GM23248 (cell line): ENCODE measurements at regions not wholly inside any gene's neighbourhood (a gene's known extent, or its start where the extent isn't known, plus 50 kb on each side); places are given as distances from the start of the nearest gene placed in this dataset.

ENCODE experiments used
- DNase-seq: peaks from one replicate; pipeline ENCODE4 v3.0.0-alpha.2; 2015
- H2AFZ ChIP-seq: fragments of 200-600 bp; sonication (generic); 2 replicates; pipeline ENCODE4 v1.6.1; 2016; ENCODE audit warnings: antibody characterized with exemption
- H3F3A ChIP-seq: fragments of 200-600 bp; sonication (generic); 2 replicates; pipeline ENCODE4 v1.6.1; 2016; ENCODE audit warnings: mild to moderate bottlenecking, antibody characterized with exemption, mixed run types; ENCODE audit not compliant: insufficient read depth
- H3K27ac ChIP-seq: fragments of 200-600 bp; sonication (generic); 2 replicates; pipeline ENCODE4 v1.5.1; 2016; ENCODE audit warnings: mild to moderate bottlenecking
- H3K27me3 ChIP-seq: fragments of 200-600 bp; sonication (generic); replicated peaks from 2 replicates; pipeline ENCODE4 v1.6.1; 2016; ENCODE audit warnings: mild to moderate bottlenecking; ENCODE audit not compliant: insufficient read depth
- H3K36me3 ChIP-seq: fragments of 200-600 bp; sonication (generic); 2 replicates; pipeline ENCODE4 v1.6.1; 2016; ENCODE audit warnings: low read depth, mild to moderate bottlenecking
- H3K4me1 ChIP-seq: fragments of 200-600 bp; sonication (generic); 2 replicates; pipeline ENCODE4 v1.6.1; 2016; ENCODE audit warnings: mild to moderate bottlenecking; ENCODE audit not compliant: insufficient read depth
- H3K4me2 ChIP-seq: fragments of 200-600 bp; sonication (generic); one replicate; pipeline ENCODE4 v1.6.1; 2016; ENCODE audit warnings: mild to moderate bottlenecking; ENCODE audit not compliant: unreplicated experiment
- H3K4me3 ChIP-seq: fragments of 200-600 bp; sonication (generic); 2 replicates; pipeline ENCODE4 v1.5.1; 2016; ENCODE audit warnings: mild to moderate bottlenecking
- H3K79me2 ChIP-seq: fragments of 200-600 bp; sonication (generic); 2 replicates; pipeline ENCODE4 v1.6.1; 2016; ENCODE audit warnings: mild to moderate bottlenecking; ENCODE audit not compliant: insufficient read depth
- H3K9ac ChIP-seq: fragments of 200-600 bp; sonication (generic); 2 replicates; pipeline ENCODE4 v1.6.1; 2016; ENCODE audit warnings: mild to moderate bottlenecking
- H3K9me2 ChIP-seq: fragments of 200-600 bp; sonication (generic); 2 replicates; pipeline ENCODE4 v1.6.1; 2016; ENCODE audit warnings: mixed run types, mild to moderate bottlenecking, moderate library complexity; ENCODE audit not compliant: insufficient read depth
- H3K9me3 ChIP-seq: fragments of 200-600 bp; sonication (generic); one replicate; pipeline ENCODE4 v1.6.1; 2017; ENCODE audit warnings: low read depth
- H4K20me1 ChIP-seq: fragments of 200-600 bp; sonication (generic); 2 replicates; pipeline ENCODE4 v1.6.0; 2016; ENCODE audit not compliant: insufficient read depth
- EZH2 ChIP-seq: fragments of 200-600 bp; sonication (generic); IDR thresholded peaks from 2 replicates; pipeline ENCODE4 v1.6.1; 2018; ENCODE audit warnings: antibody characterized with exemption, mild to moderate bottlenecking; ENCODE audit not compliant: insufficient read depth, poor library complexity, severe bottlenecking
- EZH2phosphoT487 ChIP-seq: fragments of 200-600 bp; sonication (generic); IDR thresholded peaks from 2 replicates; pipeline ENCODE4 v1.6.1; 2018; ENCODE audit warnings: antibody characterized with exemption, moderate library complexity, mild to moderate bottlenecking, low read depth; ENCODE audit not compliant: insufficient read depth
- WGBS, 2 experiments: methylation state at CpG; one replicate each; pipeline ENCODE4 v1.1.6; 2015 to 2017; ENCODE audit warnings: low lambda C conversion rate in 2 of 2, low coverage in 1 of 2; ENCODE audit errors: missing lambda C conversion rate in 2 of 2; 5-methylcytosine and 5-hydroxymethylcytosine counted together
- in situ Hi-C: fragments of 300-500 bp; cut with MboI; formaldehyde crosslinking; loops from 2 replicates; pipeline ENCODE4 v1.15.0; 2020

GRCh38 chr13:40388617-40389016 lies 277.8 kb downstream of the FOXO1 start:
- TF ChIP-seq EZH2, result no peak
- TF ChIP-seq EZH2phosphoT487, result no peak
- H3K9me3 ChIP-seq, result no peaks in the 10 kb centered on the region
- 82 to 86% methylated on average over 11 of the region's 11 CpGs for WGBS, 2 experiments
- no peaks in the 10 kb centered on the region for H3K36me3 ChIP-seq
- no peak overlapping the region for H3K27ac ChIP-seq
- no peak overlapping the region for H3K9ac ChIP-seq
- no peaks in the 10 kb centered on the region for H3F3A ChIP-seq
- no peaks in the 10 kb centered on the region for H3K9me2 ChIP-seq
- no peaks in the 10 kb centered on the region; the same call in 1 of the 2 replicates for H3K27me3 ChIP-seq
- no peaks in the 10 kb centered on the region for H3K4me1 ChIP-seq
- in situ Hi-C loops, result no loop called here
- H3K4me2 ChIP-seq, result no peak overlapping the region
- no peak overlapping the region for H2AFZ ChIP-seq
- H3K79me2 ChIP-seq, result no peaks in the 10 kb centered on the region
- H3K4me3 ChIP-seq, result no peak overlapping the region
- no peaks in the 10 kb centered on the region for H4K20me1 ChIP-seq
- DNase-seq, result no peak

GRCh38 chr13:40389081-40389641 lies 277.3 kb downstream of the FOXO1 start:
- Histone ChIP-seq H3K4me1 (no peaks in the 10 kb centered on the region), H3K9me3 (no peaks in the 10 kb centered on the region), H3K79me2 (no peaks in the 10 kb centered on the region), H3K9me2 (no peaks in the 10 kb centered on the region), H3K27ac (no peak overlapping the region), H4K20me1 (no peaks in the 10 kb centered on the region), H2AFZ (no peak overlapping the region), H3K4me3 (no peak overlapping the region), H3K27me3 (no peaks in the 10 kb centered on the region; the same call in 1 of the 2 replicates), H3K36me3 (no peaks in the 10 kb centered on the region), H3F3A (no peaks in the 10 kb centered on the region), H3K9ac (no peak overlapping the region), H3K4me2 (no peak overlapping the region)
- no peak for TF ChIP-seq EZH2
- no peak for TF ChIP-seq EZH2phosphoT487
- no peak for DNase-seq
- in situ Hi-C loops, result no loop called here
- 74 to 75% methylated on average over 10 of the region's 10 CpGs for WGBS, 2 experiments

GRCh38 chr13:40390401-40390916 lies 276.0 kb downstream of the FOXO1 start:
- Histone ChIP-seq H3K9ac (no peak overlapping the region), H3K4me2 (no peak overlapping the region), H3K27ac (no peak overlapping the region), H3K36me3 (no peaks in the 10 kb centered on the region), H3K4me3 (no peak overlapping the region), H3K27me3 (no peaks in the 10 kb centered on the region), H3K9me2 (no peaks in the 10 kb centered on the region), H4K20me1 (no peaks in the 10 kb centered on the region), H3K79me2 (no peaks in the 10 kb centered on the region), H3K4me1 (no peaks in the 10 kb centered on the region), H2AFZ (no peak overlapping the region), H3F3A (no peaks in the 10 kb centered on the region), H3K9me3 (no peaks in the 10 kb centered on the region)
- TF ChIP-seq EZH2, result no peak
- no peak for TF ChIP-seq EZH2phosphoT487
- DNase-seq, result no peak
- in situ Hi-C loops, result no loop called here
- 83 to 86% methylated on average over 9 of the region's 9 CpGs for WGBS, 2 experiments

DNA sequence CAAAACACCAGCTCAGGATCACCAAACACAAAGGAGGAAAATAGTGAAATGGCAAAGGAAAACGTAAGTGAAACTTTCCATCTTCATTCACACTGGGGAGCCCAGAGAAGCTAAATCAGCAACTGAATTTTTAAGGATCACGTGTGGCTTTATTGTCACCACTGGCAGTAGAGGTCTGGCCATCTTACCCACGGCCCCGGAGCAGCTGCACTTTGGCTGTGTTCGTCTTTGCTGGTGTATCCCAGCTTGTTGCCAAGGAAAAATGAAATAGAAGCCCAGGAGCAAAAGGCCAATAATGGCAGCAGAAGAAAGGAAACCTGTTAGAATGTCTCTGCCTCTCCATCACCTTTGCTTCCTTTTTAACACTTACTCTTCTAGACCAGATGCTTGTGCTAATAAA lies 274.7 kb downstream of the FOXO1 start:
- Histone ChIP-seq H3K9me3 (no peaks in the 10 kb centered on the region), H3K27me3 (no peaks in the 10 kb centered on the region), H3K9me2 (no peaks in the 10 kb centered on the region), H3F3A (no peaks in the 10 kb centered on the region), H2AFZ (no peak overlapping the region), H3K4me1 (no peaks in the 10 kb centered on the region), H3K79me2 (no peaks in the 10 kb centered on the region), H3K9ac (no peak overlapping the region), H3K27ac (no peak overlapping the region), H3K4me2 (no peak overlapping the region), H3K36me3 (no peaks in the 10 kb centered on the region), H3K4me3 (no peak overlapping the region), H4K20me1 (no peaks in the 10 kb centered on the region)
- no peak for DNase-seq
- WGBS, 2 experiments, result 42 to 47% methylated on average over 5 of the region's 5 CpGs
- in situ Hi-C loops, result no loop called here
- TF ChIP-seq EZH2phosphoT487 (no peak), EZH2 (no peak)
